HCEC 1CT (cell line): ENCODE measurements at regions not wholly inside any gene's neighbourhood (a gene's known extent, or its start where the extent isn't known, plus 50 kb on each side); places are given as distances from the start of the nearest gene placed in this dataset.

Experiments used
- DNase-seq: peaks from one replicate; pipeline ENCODE4 v3.0.0-alpha.2; 2017

DNA sequence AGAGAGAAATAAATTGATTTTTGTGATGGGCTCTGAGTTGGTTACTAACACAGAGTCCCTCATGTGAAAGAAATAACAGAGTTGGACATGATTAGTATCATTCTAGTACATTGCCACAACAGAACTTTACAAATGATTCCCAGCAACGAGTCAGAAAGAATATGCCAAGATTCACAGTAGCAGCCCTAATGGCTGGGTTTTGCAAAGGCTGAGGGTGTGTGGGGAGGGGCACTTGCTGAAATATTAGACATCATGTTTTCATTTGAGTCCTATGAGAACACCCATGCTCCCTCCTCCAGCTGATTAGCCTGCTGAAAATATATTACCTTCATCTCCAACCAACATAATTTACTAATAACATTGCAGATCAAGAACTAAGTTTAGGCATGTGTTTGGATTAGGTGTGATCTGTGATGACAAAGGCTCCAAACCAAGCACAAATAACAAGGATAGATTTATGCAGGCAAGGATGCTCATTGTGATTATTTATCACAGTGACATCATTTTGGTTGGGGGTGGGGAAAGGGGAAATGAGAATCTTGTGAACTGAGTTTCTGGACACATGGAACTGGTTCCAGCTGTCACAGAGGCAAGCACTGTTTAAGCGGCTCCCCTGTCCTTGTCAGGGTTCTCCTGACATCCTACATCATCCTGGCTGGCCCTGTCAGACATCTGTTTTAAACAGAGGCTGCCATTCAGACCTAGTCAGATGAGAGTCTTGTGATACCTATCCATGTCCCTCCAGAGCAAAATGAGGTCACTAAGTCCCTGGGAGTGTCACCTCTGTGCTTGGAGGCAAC is 205.8 kb upstream of the NCKAP5 start:
- DNase-seq, result no peak

DNA sequence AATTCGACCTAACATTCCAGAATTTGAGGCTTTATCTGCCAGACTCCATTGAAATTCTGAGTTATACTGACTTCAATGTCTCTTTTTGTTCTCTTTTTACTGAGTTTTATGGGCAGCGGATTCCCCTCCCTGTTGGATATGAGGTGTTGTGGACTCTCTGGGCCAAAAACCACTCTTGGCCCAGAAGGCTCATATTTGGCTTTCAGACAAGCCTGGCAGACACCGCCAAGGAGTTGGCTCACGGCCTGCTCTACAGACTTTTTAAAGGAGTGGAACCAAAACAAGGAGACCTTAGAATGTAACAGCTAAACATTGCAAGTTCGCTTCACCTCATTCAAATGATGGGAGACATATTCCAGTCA is 206.4 kb upstream of the NCKAP5 start:
- no peak for DNase-seq

DNA sequence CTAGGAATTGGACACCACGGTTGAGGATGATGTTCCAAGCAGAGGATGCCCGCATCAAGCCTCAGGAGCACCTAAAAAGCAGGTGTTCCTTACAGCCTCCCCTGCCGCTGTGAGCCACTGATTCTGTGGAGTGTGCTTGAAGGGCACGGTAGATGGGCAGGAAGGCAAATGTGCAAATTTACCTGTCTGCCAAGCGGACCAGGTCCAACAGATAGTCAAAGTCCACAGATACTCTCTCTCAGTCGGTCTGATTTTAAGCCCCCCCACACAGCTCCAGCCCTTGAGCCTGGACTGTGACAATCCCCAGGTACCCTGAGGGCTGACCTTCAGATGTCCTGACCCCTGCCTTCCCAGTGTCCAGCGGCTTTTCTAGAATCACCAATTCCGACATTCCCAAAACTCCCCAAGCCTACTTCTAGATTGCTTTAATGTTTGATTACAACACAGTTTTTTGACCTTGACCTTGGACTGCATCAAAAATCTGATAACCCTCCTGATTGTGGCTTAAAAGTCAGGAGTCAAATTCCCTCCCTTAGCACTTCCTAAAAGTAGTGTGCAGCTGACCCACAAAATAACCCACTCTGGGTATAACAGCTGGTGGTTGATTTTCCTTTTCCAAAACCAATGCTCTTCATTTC is 208.8 kb upstream of the NCKAP5 start:
- no peak for DNase-seq

DNA sequence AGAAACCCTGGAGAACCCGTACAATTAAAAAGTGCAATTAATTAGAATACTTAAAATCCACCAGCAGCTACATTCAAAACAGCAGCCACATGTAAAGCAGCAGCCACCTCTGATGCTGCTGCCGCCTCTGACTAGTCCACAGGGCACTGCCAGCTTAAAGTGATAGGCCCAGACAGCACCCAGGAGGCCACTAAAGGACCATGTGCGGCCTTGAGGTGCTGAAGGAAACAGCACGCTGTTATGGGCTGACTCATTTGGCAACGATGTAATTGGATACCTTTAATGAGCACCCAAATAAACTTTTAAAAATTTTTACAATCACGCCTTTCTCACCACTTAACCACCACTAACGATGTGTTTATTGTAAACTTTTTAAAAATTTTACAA is 209.3 kb upstream of the NCKAP5 start:
- no peak for DNase-seq

DNA sequence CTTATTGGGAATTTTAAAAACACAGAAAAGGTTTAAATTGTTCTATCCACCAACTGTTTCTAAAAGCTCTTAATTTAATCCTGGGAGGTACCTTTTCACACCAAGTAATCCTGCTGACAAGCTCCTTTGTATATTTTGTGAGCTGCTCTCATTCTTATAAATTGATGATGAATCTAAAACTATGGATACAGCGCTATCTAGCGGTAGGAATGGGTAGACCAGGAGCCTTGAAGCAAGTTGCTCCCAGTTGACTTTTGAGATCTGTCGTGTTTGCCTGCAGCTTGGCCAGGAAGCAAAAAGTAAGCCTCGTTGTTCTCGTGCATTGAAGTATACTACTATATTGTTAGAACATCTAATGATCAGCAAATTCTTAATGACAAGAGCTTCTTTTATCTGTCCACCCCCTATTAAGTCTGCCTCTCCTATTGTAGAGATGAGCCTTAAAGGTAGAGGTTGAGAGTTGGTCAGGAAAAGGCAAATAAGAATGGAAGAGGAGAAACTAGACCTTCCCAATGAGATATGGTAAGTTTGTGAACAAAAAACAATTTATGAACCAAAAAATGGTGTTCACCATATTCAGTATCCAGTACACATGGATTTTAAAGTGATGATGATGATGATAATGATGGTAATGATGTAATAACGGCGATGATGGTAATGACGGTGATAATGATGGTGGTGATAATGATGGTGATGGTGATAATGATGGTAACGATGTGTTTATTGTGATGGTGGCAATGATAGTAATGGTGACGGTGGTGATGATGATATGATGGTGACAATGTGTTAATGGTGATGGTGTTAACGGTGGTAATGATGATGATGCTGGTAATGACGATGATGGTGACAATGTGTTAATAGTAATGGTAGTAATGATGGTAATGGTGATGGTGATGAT is 212.1 kb upstream of the NCKAP5 start:
- DNase-seq, result peak; percentile 74

DNA sequence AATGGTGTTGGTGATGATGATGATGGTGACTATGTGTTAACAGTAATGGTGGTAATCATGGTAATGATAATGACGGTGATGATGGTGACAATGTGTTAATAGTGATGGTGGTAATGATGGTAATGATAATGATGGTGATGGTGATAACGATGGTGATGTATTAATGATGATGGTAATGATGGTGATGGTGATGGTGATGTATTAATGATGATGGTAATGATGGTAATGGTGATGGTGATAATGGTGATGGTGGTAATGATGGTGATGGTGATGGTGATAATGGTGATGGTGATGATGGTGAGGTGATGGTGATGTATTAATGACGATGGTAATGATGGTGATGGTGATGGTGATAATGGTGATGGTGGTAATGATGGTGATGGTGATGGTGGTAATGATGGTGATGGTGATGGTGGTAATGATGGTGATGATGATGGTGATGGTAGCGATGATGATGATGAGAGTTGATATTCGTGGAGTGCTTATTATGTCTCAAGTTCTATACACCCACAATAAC is 212.8 kb upstream of the NCKAP5 start:
- no peak for DNase-seq

DNA sequence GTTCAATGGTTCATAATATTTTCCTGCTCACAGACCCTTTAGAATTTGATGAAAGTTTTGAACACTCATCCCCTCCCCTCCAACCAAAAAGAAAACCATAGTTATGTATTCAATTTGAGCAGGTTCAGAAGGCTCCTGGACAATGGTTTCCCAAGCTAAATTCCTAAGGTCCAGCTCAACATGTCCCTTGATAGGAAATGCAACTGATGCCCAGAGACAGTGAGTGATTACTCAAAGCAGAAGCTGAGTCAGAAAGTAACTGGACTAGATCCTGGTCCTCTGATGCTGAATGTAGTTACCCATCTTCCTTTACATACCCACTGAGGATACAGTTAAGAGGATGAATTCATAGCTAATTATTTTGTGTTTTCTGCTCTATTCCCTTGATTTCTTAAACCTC is 218.9 kb upstream of the NCKAP5 start:
- peak; percentile 78 for DNase-seq

DNA sequence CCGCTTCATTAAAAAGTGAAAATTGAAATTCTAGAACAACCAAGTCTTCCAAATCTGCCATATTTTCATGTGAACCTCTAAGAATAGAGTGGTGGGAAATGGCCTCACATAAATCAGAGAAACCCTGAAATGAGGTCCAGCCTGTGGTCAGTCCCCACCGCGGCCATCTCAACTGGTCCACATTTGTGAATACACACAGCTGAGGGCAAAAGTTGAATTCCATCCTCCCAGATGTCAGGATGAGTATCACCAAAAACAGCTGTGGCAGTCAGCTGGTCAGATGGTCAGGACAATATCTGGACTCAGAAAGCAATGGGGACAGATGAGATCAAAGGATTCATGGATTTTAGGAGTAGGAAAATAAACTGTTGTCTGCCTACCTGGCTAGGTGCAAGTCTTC is 219.4 kb upstream of the NCKAP5 start:
- DNase-seq, result no peak

DNA sequence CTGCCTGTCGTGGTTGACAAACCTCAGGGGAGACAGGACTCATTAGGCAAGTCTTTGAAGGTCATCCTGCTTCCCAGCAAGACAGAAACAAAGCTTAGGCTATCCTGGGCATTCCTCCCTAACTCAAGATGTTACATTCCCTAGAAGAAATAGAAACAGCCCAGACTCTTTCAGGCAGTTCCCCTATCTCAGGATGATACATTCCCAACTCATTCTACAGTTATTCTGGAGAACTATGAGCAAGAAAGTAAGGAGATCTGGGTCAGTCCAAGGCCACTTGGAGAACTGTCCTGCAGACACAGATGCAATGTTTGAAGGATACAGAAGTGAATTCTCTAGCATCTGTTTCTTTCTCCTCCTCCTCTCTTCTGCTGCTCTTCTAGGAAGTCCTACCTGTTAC is 220.1 kb upstream of the NCKAP5 start:
- DNase-seq, result peak; percentile 15

DNA sequence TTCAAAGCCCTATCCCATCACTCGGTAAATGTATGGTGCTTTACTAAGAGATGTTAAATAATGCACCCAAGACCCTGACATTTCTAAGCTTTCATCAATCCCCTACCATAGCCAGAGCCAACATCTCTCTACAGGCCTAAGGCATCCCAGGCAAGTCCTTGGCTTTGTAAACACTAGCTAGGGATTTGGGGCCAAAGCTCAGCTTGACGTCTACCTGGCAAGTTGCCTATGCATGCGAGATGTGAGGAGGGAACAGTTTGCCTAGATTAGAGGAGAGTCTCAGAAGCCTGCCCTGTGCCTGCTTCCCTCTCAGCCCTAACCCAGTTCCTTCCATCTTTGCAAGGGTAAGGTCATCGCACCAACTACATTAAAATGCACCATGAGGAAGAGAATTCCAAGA is 221.5 kb upstream of the NCKAP5 start:
- DNase-seq, result no peak

DNA sequence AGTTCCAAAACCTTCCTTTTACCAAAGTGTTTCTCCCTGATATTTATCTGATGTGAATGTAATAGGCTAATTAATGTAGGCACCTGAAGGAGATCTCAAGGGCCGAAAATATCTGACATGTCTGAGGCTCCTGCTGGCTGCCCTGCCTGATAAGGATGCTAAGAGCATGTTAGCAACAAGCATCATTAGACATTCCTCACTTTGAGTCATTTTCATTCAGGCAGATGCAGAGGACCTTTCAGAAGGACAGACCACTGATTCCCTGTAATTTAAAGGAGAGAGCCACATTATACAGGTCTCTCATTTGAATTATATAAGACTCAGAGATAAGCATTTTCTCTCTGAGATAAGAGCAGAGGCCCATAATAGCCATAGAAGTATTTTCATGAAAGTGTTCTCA is 222.4 kb upstream of the NCKAP5 start:
- DNase-seq, result peak; percentile 34

DNA sequence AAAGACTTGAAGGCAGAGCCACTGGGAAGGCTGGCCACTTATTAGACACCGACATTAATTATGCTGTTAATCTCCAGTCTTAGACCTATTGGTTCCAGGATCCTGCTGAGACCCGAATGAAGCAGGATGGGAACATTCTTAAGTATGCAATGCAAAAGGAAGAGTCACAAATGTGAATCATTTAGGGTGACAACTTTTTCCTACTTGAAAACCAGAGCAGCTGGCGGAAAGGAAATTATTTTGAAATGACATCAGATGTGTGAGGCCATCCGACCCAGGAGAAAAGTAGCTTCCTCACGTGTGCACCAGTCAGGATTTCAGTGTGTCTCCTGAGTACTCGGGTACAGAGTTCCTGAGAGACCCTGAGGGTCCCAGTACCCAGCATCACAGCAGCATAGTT is 222.9 kb upstream of the NCKAP5 start:
- DNase-seq, result peak; percentile 83

DNA sequence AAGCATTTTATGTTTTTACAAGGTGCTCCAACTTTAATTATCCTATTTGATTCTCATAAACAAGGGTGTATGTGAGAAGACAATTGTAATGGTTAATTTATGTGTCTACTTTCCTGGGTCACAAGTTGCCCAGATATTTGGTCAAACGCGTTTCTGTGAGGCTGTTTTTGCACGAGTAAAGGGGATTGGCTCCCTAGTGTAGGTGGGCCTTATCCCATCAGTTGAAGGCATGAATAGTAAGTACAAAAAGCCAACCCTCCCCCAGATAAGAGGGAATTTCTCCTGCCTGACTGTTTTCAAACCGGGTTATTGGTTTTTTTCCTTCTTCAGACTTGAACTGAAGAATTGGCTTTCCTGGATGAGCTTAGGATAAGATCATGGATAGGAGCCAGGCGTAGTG is 224.0 kb upstream of the NCKAP5 start:
- no peak for DNase-seq

DNA sequence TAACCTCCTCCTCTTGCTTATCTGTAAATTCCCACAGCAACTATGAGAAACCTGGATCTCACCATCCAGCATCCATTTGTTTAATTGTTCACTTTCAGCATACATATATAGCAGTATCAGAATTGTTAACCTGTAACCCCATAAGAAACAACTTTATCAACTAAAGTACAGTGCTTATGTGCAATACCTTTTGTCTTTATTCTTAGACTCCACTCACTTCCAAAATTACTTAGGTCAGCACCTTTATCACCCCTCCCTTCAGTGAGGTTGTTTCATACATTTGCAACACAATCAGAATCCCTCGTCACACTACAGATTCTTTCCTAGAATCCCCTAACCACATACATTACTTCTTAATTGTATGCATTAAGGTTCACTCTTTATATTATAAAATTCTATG is 225.9 kb upstream of the NCKAP5 start:
- DNase-seq, result no peak

DNA sequence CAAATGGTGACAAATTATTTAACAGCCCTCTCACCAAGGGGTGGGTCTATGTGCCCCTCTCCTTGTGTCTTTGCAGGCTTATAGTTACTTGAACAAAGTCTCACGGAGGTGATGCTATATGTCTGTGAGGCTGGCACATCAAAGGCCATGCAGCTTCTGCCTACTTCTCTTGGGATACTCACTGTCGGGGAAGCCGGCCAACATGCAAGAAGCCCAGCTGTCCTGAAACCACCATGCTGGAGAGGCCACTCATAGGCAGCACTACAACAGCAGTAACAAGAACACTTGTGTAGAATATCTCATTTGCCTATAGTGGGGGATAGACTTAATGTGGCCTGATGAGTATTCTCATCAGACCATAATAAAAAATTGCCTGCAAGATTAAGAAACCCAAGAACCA is 233.7 kb upstream of the NCKAP5 start:
- DNase-seq, result no peak

DNA sequence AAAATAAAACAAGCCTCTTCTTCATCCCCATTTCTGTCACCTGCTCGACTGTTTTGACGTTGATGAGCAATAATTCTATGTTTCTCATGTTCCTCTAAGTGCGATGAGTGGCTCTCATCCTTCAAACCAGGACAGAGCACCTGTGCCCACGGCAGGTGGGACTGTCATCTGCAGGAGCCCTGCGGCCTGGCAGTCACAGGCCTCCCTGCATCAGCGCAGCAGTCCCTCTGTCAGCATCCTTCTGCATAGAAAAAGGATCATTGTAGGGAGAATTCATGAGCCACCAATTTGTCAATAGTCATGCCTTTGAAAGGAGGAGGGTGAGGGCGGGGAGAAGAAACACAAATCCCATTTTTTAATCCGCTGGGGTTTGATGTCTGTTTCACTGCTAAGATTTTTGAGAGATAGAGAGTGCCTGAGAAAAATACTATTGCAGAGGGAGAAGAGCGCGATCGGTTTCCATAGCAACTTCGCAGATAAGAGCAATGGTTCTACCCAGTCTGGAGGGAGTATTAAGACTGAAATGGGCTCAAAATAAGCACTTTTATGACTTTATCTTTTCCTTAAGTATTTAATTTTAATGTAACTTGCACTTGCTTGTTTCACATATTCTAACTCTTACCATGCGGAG is 234.3 kb upstream of the NCKAP5 start:
- DNase-seq, result no peak

DNA sequence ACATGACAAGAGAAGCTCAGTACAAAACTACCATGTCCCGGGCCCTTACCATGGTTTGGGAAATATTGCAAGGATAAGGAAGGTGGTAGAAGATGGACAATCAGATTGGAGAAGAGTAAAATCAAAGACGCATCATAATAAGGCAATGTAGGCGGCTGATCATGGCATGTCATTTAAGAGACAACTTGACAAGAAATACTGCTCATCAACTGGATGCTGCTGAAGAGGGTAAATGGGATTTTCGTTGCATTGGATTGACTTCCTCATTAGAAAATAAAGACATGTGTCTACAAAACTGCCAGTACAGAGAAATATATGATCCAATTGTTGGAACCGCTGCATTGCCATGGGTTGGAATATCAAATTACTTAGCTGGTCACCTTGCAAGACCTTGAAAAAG is 238.3 kb upstream of the NCKAP5 start:
- DNase-seq, result no peak

DNA sequence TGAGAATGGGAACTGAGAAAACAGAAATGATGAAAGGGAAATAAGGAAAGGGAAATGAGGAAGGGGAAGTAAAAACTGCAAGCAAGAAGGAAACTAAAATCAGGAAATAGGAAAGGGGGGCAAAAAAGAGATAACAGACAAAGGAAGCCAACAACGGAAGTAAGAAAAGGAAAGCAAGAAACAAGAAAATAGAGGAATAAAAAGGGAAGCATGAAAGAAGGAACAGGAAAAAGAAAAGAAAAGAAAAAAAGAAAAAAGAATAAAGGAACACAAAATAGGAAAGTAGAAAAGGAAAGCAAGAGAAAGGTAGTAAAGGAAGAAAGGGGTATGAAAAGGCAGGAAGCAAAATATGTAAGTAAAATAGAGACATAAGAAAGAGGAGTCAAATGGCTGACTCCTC is 241.2 kb upstream of the NCKAP5 start:
- DNase-seq, result no peak

DNA sequence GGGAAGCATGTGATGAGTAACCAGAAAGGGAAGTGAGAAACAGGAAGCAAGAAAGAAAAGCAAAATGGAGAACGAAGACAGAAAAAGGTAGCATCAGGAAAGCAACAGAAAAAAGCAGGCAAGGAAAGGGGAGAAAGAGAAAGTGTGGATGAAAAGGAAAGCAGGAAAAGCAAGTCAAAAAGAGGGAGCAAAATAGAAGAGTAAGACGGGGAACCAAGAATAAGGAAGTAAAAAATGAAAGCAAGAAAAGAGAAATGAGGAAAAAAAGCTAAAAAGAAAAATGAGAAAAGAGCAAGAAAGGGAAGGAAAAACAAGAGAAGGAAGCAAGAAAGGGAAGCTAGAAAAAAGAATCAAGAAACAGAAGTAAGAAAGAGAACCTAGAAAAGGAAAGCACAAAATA is 242.3 kb upstream of the NCKAP5 start:
- no peak for DNase-seq

DNA sequence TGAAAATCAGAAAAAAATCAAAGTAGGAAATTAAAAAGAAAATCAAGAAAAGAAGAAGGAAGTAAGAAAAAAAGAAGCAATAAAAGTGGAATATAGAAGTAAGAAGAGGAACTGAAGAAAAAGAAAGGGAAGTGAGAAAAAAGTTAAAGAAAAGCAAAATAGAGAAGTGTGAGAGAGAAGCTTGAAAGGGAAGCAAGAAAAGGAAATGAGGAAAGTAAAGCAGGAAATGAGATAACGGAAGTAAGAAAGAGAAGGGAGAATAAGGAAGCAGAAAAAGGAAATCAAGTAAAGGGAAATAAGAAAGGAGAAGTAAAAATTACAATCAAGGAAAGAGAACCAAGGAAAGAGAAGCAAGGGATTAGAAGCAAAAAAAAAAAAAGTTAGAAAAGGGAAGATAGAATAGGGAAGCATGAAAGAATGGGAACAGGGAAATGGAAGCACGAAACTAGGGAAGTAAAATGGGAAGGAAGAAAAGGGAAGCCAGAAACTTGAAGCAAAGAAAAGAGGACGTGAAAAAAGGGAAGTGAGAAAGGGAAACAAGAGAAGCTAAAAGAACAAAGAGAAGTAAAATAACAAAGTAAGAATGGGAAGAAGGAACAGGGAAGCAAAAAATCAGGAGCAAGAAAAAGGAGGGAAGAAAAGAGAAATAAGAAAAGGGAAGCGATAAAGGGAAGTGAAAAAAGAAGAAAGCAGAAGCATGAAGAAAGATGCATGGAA is 243.3 kb upstream of the NCKAP5 start:
- DNase-seq, result no peak

DNA sequence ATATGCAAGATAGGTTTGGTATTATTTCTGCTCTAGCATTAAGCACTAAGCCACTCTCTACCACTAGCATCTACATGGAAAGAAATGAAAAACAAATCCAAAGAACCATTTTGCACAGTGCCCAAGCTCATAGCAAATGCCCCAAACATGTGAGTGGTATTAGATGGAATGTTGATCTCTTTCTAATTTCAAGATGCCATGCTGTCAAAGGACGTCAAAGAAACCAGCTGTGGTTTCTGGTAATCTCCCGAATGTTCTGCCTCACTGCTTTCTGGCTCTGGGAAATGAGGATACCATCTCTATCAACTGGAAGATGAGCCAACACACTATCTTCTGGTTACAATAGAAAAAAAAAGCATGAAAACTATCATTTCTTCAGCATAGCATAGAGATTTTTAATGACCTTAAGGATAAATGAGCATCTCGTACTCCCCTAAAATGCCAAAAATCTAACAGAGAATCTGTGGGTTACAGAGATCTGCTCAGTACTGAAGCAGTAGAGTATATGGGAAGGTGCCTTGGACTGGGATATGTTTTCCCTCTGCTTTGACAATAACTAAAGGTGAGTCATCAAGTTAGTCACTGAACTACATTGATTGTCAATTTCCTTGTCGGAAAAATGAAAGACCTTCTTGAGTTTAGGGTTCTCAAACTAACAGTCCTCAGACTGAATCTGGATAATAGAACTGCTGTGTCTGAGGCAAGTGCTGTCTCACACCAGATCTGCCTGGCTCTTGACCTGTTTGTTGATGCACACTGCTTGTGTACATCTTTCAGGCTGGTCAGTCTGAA is 244.8 kb upstream of the NCKAP5 start:
- DNase-seq, result peak; percentile 64

DNA sequence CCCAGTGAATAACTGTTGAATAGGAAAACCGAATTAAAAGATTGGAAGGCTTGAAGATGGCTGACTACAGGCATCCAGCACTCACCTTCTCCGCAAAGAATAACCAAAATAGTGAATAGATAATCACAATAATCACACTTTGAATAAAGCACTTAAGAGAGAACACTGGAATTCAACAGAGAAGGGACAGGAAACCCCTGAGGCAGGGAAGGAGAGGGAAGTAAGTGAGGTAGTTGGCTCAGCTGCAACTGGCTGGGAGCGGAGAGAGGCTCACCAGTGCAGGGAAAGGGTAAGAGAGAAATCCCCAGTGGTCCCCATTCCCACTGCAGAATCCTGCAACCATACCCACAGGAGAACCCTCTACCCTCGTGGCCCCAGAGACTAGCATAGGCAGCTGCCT is 246.6 kb upstream of the NCKAP5 start:
- DNase-seq, result no peak
